NCI-H1436 treated with DMSO at 0.1 percent for 48 hours (cell line): ENCODE measurements at regions not wholly inside any gene's neighbourhood (a gene's known extent, or its start where the extent isn't known, plus 50 kb on each side); places are given as distances from the start of the nearest gene placed in this dataset.

Experiments used
- DNase-seq: peaks from one replicate; lab custom pipeline; 2025; lab: John Stamatoyannopoulos, UW

DNA sequence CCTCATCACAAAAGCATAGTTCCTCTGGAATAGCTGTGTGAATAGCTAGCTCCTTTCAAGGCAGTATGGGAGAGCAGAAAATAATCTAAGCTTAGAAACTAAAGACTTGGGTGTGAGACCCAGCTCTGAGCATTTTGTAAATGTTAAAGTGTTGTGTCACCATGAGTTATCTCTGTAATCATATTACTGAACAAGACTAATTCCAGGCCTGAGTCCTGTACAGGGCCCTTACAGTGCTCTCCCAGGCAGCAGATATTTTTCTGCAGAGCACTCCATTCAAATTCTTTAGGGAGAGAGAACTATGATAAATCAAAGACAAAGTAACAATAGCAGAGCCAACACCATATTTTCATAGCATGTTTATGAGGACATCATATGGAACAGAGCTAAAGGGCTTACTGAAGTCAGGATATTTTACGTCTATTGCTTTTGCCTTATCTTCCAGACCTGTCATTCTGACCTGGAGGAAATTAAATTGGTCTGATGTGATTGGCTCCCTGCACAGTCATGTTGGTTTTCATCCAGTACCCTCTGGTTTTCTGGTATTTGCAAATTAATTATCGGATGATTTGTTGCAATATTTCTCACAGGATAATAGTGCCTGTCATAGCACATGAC, 172.6 kb upstream of the PPP2R3A start:
- DNase-seq: no peak

DNA sequence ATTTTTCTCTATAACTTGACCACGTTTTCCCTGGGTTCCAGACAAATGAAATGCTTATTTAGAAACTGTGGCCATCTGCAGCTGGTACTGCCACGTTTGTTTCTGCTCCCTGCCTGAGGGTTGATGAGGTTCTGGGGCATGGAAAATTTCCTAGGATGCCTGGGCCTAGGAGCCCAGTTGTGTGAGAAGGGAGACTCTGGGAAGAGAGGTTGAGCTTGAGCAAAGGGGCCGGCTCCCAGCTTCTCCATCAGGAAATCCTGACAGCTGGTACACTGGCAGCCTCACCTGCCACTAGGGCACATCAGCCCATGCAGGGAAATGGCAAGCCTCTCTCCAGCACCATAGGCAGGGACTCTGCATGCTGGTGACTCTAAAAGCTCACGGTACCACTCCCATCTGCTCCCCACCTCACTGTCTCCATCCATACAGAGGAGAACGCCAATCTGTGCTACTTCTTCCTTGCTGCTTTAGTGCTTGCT, 165.4 kb upstream of the PPP2R3A start:
- no peak for DNase-seq

DNA sequence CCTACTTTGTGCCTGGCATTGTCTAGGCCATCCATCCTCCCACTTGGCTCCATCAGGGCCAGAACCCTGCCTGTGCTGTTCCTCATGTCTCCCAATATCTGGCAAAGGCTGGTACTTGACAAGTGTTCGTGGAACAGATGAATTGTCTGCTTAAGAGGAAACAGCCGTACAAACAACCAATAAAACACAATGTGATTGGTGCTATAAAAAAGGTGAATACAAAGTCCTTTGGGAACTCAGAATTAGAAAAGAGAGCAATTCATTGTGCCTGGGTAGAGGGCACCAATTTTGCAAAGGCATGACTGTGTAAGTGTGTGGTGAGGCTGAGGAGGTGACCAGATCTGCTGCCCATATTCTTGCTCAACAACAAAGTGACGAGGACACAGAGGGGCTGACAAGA, 164.5 kb upstream of the PPP2R3A start:
- no peak for DNase-seq

DNA sequence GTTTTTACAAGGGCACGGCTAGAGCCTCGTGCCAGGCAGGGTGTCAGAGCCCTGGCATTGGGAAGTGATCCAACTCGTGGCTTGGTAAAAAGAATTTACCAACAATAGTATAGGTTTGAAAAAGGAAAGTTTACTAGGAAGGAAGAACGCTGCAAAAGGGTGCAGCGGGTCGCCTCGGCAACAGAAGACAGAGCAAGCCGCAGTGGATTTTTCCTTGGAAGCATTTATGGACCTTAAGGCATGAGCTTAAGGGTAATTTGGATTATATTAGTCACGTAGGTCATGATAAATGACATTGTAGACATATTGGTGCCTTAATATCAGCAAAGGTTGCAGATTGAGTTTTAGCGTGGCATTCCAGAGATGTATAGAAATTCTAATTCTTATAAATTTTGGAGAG, 163.4 kb upstream of the PPP2R3A start:
- DNase-seq: no peak

DNA sequence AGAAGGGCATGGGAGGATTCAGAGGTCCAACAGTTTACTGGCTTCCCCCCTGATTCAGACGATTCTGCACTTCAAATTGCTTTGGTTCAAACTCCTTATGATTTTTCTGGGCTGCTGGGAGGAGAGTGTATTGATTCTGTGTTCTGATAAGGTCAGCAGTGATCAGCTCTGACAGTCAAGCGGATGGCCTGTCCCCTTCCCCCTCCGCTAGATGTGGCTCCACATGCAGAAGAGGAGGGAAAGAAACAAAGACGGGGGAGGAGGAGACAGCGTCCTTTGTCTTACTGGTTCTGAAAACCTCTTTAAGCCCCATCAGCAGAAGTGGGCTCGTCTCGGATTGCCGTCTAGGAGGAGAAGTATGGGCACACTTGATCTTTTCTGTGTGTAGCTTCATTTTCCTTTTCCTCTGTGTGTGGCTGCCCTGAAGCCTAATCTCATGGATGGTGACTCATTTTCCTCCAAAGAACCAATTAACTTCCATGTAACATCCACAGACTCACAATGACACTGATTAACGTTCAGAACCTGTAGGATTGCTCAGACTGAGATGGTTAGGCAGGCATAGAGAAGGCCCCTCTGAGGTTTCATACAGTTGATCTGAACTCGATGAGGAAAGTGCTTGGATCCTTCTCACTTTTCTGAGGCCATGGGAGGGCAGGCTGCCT, 162.4 kb upstream of the PPP2R3A start:
- no peak for DNase-seq

DNA sequence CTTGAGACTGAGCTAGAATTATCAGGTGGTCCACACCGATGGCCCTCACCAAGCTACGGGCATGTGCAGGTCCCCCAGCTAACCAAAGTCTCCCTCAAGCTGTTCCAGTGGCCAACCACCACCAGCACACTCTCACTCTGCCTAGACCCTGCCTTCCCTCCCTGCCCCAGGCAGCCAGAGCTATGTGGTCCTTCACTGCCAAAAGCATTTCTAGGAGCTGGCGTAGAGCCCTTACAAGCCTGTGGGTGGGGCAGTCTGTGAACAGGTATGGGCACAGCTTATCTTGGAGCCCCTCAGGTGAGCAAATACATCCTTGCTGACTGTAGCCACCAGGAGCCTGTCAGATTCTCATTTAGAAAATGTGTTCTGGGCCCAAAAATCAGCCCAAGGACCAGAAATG, 159.8 kb upstream of the PPP2R3A start:
- DNase-seq: no peak

DNA sequence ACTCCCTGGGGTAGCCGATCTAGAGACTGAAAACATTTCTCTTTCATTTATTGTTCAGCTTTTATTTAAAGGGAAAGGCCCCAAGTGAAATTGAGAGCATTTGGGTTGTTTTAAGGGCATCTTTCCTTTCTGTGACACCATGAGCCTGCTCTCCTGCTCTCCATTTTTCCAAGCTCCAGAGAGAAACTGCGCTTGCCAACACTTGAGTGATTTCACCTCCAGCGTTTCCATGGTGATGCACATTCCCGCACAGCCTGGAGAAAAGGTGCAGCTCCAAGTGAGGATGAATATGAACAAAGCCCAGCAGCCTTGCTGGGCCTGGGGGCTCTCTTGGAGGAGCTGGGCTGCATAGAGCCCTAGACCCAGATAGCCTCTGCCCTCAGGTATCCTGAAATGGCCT, 159.2 kb upstream of the PPP2R3A start:
- no peak for DNase-seq

DNA sequence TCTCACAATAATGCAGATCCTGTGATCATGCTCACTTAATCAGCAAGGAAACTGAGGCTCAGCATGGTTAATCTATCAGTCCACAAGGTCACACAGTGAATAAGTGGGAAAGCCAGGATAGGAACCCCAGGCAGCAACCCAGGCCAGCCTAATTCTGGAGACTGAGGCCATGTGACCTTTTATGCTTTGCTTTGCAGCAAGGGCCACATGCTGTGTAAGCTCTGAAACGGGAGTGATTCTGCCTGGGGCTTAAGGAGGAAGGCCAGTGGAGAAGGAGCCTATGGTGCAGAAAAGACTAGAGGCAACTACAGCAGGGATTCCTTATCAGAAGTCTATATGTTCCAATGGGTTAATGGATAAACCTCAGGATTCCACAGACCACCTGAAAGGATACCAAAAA, 157.6 kb upstream of the PPP2R3A start:
- no peak for DNase-seq

DNA sequence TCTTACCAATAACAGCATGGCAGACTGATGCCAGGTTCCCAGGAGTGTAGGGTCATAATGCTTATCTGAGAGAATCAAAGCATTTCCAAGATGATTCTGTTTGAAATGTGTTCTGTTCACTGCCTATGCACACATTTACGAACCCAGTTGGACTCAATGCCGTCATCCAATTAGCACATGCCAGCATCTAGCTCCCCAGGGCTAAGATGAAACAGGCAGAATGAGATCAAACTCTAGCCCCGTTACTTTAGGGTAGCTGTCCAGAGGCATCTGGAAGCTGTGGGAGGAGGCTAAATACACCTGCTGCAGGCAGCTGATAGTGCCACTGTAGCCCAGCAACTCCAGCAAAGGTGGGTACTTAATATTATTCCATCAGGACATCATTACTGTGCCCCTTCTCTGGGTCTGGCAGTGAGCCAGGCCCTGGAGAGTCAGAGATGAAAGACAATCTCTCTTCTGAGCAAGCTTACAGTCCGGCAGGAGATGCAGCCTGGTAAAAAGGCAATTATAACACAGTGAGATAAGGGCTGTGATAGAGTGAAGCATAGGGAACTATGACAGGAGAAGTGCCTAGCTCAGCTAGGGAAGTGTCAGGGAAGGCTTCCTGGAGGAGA, 156.4 kb upstream of the PPP2R3A start:
- DNase-seq: no peak

DNA sequence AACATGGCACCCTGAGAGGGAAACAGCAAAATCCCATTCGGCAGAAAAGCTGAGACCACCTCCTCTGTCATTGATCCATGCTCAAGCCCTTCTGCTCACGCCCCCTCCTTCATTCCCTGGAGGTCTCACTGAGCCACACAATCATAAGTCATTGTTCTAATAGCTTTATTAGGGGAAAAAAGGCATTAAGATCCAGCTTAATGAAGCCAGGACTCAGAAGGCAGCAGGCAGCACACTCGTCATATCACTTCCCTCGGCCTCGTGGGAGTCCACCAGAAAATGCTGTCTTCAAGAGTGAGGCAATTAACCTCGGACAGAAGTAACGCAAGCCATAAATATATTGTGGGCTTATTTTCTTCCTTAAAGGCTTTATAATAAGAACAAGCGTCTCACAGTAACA, 153.9 kb upstream of the PPP2R3A start:
- no peak for DNase-seq

DNA sequence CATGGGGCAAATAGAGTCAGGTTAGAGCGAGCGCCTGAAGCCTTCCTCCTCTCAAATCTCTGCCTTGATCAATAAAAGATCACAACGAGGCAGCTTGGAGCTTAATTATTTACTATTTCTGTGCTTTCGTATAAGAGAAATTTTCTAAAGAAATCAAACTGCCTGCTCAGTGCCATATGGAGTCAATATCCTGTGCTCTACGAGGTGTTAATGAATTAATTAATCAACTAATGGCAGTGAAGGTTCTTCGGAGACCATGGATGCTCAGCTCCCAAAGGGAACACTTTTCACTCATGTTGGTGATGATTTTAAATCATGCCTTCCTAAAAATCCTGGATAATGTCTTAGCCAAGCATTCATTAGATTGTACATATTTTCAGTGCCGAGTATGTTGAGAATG, 153.5 kb upstream of the PPP2R3A start:
- DNase-seq: no peak

DNA sequence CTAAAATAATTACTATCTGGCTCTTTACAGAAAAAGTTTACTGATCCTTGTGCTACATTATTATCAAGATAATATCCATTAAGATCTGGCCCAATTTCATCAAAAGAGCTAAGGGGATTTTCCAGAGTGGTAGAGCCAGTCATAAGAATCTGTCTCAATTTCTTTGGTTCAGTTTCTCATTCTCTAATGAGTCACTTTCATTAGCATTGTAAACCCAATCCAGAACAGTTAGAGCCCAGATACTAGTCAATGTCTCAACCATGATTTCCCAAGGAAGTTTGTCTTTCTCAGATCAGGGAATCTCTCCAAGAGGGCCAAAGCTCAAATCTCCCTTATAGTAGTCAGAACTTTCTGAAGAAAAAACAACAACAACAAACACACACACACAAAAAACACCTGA, 131.1 kb upstream of the PPP2R3A start:
- DNase-seq: no peak

DNA sequence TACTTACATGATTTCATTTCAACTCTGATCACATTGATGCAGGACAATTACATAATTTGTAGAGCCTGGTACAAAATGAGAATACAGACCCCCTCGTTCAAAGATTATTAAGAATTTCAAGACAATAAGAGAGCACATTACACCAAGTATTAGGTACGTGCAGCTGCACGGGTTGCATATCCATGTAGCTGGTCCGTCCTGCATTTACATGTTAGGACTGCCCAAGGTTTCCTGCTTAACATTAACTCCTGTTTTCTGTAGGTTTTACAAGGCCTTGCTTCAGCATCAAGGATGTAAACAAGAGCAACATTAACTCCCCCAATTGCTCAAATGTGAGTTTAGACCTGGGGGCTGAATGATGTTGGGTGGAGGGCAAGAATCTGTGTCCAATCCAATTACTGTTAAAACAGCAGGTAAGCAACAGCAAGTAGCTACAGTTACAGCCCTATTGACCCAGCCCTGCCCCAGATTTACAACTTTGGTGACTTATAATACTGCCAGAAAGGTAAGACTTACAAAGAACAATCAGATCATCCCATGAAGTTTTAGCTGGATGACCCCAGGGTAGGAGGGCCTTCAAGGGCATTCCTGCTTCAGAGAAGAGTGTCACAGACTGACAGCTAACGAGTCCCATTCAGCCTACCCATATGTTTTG, 127.4 kb upstream of the PPP2R3A start:
- DNase-seq: no peak

DNA sequence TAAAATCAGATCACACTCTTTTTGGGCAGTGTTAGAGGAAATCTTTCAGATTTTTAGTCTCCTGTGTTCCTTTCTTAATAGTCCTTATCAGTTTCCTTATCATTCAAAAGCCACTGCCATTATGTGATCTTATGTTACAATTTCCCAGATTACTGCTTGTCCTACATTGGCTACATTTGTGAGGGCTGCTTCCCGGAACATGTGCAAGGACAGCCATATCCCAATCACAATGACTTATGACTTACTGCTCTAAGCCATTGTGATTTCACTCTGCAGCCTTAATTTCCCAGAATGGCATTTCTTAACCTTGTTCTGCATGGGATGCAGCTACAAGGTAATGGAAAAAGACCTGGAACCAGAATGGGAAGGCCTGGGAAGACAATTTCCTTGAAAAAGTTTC, 125.1 kb upstream of the PPP2R3A start:
- no peak for DNase-seq

DNA sequence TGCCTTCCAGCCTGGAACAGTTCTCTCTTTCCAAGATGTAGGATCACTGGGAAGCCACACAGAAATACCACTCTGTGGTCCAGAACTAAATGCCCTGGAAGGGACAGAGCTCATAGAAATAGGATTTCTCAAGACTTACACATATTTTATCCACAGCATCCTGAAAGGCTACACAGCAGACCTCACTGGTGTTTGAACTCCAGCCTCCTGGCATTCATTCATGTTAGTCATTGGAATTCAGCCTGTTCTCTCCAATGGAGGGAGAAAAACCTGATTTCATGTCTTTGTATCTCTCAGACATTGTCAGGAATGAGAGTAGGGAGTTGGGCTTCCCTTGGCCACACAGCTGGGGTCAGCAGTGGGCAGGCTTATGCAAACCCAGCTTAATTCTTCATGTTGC, 121.1 kb upstream of the PPP2R3A start:
- no peak for DNase-seq

DNA sequence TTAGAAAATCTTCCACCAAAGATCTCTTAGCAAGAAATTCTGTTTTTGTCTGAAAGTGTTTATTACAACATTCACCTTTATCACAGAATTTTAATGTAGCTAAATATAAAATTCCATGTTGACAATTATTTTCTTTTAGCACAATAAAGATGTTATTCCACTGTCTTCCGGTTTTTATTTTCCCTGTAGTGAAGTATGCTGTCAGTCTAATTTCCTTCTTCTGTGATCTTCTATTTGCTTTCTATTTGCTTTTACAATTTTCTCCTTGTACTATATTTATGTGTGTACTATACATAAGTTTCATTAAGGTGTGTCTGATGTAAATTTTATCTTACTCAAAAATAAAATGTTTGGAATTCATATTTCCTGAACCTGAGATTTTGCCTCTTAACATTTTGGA, 117.5 kb upstream of the PPP2R3A start:
- DNase-seq: no peak

DNA sequence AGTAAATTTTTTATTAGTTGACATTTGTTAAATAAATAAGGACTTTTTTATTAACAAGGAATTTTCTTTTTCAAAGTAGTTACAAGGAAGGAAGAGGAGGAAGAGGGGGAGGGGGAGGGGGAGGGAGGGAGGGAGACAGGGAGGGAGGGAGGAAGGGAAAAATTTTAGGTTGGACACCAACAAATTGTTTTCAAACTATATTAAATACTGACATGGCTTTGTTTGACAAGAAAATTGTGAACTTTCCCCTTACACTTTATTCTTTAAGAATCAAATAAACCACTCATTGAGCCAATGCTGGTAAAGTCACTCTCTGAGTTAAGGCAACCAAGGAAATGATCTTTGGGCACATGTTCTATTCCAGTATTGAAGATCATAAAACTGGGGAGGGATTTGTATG, 115.7 kb upstream of the PPP2R3A start:
- DNase-seq: no peak

DNA sequence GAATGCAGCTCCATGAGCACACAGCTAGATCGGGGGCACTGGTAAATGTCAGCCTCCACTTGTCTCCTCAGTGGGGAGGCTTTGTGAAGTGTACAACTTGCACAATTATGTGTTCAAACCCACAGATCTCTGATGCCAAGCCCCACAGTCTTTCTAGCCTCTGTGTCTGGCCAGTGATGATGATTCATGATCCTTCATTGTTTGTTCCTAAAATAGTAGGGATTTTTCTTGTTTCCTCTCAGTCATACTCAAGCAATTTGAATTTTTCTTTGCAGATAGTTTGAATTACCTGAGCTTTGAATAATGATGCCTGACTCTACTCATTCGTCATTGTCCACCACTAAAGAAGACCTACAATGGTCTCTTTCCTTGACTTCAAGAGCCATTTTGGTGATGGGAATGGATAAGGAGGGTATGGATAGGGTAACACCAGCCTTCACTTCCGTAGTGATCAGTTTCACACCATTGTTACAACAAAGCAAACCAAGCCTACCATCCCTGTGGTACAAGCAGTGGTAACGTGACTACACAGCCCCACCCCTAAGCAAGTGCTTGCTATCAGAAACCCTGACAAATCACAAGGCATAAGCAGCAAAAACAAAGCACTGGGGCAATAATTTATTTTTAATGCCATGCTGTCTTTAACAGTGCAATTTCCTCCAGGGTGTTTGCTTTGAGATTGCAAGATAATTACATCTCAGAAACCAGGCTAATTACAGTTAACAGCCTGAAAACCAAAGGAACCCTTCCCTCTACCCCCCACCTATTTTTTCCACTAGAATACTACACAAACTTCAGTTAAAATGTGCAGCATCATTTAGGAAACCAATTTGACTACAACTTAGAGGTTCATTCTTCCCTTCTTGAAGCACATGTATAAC, 114.1 kb upstream of the PPP2R3A start:
- peak; percentile 10 for DNase-seq

DNA sequence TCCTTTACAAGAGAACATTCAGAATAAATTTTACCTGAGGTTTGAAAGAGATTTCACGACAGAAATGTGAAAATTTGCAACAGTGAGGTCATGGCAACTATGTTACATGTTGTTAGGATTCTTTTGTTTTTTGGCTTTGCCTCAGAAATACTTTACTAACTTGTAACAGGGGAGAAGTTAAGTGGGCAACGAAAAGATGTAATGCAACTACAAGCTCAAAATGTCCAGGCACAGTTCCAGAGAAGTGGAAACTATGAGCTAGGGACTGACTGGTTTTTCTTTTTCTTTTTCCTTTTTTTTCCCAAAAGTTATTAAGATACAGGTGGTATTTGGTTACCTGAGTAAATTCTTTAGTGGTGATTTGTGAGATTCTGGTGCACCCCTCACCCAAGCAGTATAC, 111.5 kb upstream of the PPP2R3A start:
- no peak for DNase-seq

DNA sequence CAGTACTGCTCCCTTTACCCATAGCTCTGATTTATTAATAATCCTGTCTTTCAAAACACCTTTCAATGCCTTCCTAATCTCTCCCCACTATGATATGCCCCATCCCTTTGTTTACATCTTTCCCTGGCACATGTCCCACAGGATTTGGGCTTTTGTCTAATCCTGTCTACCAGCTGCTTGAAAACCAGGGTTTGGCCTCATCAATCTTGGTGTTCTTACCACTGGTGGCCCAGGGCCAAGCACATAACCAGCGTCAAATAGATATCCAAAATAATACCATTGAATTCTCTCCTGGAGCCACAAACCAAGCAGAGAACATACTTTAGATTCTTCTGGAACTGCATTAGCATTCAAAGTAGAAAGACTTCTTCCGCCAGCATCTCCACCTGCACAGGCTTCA, 104.8 kb upstream of the PPP2R3A start:
- DNase-seq: no peak

DNA sequence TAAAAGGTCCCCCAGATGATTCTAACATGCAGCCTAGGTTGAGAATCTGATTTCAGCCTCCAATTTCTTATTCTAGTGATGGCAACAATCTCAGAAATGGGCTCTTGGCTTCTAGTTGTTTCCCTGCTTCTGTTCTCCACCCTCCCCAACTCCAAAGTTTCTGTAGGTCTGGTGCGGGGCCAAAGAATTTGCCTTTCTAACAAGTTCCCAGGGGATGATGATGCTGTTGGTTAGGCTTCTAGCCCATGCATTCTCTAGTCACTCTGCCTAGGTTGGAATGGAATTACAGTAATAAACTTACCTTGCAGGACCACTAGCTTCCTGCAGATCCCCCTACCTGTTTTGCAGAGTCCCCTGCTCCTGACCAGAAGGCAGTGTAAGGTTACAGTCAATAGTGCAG, 103.2 kb upstream of the PPP2R3A start:
- DNase-seq: no peak

DNA sequence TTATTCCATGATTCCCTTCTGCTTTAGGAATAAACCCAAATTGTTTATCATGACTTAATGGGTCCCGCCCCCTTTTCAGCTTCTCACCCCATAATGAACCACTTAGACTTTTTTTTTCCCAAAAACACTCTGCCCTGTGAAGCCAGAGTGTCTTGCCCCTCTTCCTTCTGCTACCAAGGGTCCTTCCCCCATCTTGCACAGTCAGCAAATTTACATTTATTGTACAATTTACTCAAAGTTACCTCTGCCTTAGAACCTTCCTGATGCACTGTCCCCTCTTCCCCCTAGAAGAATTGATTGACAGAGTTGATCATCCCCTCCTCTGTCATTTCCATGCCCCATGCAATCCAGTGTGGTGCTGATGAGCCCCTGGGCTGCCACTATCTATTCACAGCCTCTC, 101.5 kb upstream of the PPP2R3A start:
- DNase-seq: no peak
